NCI-H187 (cell line): ENCODE measurements at regions not wholly inside any gene's neighbourhood (a gene's known extent, or its start where the extent isn't known, plus 50 kb on each side); places are given as distances from the start of the nearest gene placed in this dataset.
A peak's percentile ranks its signal among the peaks of the same experiment; 100 is the strongest.

Experiments used
- DNase-seq, 2 experiments: peaks; one replicate each; lab custom pipeline; 2025; lab: John Stamatoyannopoulos, UW

DNA sequence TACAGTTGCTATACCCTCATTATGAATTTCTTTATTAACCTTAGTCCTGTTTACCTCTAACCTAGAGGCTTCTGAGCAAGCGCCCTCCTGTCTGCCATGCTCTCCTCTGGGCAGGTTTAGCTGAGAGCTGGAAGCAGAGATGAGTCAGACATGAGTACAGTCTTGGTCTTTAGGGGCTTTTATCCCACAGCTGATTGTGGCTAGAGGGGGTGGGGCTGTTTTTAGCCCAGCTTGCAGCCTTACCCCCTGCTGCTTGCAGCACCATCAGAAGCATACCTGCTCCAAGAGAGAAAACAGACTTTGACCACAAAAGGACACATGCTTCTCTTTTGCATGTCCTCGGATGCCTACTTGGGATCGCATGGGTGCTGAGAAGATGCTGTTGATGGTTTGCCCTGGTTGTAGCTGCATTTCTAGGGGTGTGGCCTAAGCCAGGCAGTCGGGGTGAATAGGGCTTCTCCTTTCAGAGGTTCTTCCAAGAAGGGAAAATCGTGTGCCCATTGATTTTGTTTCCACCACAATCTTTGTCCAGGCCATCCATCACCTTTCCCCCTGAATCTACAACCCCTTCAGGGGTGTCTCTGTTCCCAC, 115.0 kb upstream of the LGALSL start:
- DNase-seq, result peak; percentile 29 to 62

DNA sequence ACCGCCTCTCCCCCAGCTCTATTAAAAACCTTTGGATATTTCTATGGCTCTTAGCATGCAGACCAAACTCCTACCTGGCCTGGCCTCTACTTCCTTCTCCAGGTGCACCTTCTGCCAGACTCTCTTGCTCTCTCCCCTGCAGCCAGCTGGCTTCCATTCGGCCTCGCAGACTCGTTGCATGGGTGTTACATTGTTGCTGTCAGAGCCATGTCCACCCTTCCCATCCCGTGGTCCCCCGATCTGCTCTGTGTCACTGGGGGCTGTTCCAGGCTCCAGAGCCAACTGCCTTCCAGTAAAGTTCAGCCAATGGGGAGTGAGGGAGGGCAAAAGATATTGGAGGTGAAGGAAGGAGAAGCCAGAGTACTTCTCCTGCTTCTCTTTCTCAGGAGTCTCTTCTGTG, 112.5 kb upstream of the LGALSL start:
- no peak for DNase-seq

DNA sequence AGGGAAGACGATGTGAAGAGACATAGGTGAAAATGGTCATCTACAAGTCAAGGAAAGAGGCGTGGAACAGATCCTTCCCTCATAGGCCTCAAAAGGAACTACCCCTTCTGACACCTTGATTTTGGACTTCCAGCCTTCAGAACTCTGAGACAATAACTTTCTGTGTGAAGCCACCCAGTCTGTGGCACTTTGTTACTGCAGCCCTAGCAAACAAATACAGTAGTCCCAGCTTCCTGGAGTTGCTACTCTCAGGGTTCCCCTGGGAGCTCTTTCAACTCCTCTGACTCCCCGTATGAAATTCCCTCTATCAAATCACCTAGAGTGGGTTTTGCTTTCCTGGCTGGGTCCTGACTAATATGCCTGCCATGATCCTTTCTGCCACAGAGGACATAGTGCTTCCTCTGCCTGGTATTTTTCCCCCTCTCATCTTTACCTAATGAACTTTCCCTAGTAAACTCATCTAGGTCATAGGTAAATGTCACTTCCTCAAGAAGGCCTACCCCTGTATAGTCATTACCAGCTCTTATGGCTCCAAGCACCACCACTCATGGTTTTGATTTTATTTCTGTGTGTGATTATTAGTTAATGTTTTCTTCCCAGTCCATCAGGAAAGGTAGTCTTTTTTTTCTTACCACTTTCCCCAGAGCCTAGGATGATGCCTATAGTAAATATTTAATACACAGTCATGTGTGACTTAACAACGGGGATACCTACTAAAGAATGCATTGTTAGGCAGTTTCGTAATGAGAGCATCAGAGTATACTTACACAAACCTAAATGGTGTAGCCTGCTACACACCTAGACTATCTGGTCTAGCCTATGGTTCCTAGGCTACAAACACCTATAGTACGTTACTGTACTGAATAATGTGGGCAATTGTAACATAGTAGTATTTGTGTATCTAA, 111.5 kb upstream of the LGALSL start:
- DNase-seq, result no peak

DNA sequence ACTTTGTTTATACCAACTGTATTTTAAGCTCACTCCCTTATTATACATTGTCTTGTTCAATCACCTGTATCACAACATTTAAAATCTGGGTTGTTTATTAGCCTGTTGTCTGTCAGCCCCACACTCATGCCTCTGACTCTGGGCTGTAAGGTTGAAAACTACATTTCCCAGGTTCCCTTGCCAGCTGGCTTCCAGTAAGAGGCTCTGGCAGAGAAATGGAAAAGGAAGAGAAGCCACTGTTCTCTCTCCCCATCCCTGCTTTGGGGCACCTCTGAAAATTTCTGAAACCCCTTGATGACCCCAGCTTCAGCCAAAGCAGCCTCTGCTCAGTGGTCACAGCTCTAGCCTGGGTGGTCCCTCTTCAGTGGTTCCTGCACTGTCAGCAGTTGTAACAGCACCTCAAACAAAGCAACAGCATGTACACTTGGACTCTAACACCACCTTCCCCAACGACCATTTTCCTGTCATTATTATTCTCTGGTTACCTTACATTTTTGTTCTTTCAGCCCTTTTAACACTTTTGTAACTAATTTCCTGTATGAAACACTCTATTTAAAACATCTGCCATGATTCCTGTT, 108.9 kb upstream of the LGALSL start:
- DNase-seq, result no peak

DNA sequence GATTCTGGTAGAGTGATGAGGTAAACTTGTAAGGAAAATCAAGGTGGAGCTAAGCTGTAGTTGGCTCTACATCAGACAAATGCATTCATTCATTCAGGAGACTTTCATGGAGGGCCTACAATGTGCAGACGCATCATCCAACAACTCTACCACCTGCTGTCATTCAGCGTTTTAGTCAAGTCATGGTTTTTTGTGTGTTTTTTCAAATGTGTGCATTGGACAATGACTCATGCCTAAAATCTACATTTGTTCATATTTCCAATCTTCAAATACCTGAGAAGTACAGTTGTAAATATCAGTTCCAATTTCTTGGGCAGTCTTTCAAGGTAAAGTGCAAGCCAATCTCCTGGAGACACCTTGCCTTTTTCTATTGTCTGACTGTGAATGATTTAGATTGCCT, 108.0 kb upstream of the LGALSL start:
- DNase-seq, result no peak

DNA sequence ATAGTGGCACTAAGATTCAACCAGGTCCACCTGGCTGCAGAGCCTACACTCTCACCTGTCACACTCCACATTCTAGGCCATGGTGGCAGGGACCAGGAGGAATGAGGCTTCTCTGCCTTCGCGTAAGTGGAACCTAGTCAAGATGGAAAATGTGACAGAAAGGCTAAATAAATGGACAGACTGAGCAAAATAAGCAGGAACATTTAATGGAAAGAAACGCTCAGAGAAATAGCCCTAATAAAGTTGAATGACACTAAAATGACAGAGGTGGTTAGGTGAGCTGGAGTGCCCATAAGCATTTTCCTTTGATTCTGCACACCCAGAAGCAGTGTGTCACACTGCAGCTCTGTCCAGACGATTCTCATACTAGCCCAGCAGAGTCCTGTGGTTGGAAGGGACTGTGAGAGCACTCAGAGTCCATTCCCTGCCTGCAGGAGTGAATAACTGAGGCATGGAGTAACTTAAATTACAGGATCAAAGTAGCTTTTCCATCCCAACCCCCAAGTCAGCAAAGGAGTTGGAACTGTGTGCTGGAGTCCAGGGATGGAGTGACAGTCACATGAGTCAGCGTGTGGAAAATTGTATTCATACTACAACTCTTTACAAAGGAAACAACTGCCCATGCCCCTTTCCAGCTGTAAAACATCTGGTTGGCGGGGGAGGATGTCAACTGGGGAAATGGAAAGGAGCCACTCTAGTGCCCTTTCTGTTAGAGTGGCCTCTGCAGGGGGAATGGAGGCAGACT, 105.4 kb upstream of the LGALSL start:
- DNase-seq, result no peak

DNA sequence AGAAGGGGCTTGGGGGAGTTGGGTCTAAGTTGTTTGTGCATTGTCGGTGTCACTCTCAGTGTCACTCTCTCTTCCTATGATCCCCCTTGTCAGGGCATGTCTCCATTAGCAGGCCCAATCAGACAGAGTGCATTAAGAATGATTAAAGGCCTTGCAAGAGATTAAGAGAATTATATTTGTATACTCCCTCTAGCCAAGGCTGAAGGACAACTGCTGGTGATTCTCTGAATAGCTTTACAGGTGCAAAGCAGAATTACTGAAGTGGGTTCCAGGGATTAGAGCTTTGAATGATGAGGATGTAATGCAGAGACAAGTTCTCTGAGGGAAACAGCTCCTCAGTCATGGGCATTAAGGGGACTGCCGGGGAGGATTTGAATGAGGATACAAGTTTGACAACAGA, 104.8 kb upstream of the LGALSL start:
- DNase-seq, result no peak

DNA sequence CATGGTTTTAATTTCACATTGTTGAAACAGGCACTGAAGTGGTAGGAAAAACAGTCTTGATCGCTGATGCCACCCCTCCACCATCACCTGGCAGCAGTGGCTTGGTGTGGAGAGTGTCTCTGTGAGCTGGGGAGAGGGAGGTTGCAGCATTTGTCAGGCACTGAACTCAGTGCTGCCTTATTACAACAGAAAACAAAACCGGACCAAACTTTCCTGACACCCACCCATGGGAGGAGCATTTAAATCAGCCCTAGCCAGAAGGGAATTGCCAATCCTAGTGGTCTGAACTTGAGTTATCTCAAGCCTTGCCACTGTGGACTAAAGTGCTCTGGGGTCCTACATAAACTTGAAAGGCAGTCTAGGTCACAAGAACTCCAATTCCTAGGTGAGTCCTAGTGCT, 103.0 kb upstream of the LGALSL start:
- DNase-seq, result no peak

DNA sequence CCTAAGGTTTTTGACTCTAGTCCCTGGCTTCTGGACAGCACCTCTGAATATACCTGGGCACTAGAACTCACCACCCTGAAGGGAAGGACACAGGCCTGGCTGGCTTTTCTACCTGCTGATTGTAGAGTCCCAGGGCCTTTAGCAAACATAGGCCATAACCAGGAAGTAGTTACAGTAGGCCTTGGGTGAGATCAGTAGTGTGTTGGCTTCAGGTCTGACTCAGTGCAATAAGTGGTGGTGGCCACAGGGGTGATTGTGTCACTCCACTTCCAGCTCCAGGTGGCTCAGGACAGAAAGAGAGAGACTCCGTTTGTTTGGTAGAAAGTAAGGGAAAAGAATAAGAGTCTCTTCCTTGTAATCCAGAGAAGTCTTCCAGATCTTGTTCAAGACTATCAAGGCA, 101.7 kb upstream of the LGALSL start:
- DNase-seq, result no peak

DNA sequence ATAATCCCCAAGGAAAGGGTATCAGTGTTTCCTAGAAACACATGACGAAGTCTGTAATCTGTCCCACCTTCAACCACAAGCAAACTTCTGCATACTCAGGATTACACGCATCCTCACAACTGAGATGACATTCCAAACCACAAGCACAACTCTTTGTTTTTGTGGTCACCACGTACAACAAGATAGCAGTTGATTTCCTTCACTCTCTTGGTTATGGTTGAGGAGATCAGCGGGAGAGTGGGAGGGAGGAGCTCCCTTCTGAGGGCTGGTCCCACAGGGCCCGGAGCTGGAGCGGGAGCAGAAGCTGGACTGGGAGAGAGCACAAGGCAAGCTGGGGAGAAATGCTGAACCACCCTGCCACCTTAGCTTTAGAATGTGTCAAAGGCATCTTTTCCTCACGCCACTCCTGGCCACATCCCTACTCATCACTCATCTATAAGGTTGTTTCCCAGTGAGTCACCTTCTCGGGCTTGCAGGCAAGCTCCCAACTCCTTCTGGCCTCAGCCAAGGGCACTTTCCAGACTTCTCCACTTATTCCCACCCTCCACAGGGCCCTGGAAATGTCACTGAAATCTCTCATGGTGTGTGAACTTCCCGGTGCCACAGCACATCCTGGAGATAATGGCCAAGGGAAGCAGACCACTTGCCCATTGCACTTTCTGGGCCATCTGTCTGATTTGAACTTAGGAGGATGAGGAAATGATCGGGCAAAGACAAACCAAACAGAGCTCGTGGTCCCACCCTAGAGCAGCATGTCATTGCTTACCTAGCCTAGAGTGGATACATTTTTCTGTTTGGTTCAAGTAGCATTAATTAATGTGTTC, 98.9 kb upstream of the LGALSL start:
- peak in 1 of 2 experiments; percentile 43 for DNase-seq

DNA sequence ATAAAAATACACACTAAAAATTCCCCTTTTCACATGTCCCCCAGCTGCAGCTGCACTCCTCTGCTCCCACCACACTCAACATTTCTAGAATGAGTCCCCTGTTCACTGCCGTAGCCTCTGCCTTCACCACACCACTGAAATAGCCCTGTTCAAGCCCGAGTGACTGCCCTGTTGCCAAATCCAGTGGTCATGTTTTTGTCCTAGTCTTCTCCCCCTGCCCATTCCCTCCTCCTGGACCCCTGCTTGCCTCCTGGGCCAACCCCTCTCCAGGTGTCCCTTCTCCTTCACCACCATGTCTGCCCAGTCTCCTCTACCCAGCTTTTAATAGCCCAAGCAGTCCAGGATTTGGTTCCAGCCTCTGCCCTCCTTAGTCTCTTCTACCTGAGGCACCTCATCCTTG, 97.1 kb upstream of the LGALSL start:
- DNase-seq, result no peak

DNA sequence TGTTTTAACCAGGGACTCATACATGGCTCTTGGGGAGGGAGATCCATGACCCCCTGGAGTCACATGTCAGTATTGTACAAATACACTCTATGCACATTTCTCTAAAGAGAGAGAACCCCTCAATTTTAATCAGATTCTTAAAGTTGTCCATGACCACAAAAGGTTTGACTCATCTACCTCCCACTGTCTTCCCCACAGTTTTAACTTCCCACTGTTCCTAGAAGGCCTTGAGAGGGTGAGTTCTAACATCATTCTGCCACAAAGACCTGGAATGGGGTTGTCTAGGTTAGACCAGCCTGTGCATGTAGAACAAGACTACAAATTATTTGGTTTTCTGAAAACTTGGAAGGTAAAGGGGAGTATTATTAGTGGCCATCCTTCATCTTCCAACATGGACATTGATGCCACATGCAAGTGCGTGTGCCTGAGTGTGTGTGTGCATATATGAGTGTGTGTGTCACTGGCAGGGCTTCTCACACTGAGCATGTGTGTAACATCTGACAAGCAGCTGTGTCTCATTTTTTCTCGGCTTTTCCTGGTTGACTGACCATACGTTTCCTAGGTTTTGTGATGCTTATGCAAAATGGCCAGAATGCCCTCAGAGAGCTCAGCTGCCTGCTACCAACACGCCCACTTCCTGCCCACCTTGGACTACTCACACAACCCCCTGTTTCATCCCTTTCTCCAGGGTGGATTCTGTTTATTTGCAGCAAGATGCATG, 94.6 kb upstream of the LGALSL start:
- no peak for DNase-seq

DNA sequence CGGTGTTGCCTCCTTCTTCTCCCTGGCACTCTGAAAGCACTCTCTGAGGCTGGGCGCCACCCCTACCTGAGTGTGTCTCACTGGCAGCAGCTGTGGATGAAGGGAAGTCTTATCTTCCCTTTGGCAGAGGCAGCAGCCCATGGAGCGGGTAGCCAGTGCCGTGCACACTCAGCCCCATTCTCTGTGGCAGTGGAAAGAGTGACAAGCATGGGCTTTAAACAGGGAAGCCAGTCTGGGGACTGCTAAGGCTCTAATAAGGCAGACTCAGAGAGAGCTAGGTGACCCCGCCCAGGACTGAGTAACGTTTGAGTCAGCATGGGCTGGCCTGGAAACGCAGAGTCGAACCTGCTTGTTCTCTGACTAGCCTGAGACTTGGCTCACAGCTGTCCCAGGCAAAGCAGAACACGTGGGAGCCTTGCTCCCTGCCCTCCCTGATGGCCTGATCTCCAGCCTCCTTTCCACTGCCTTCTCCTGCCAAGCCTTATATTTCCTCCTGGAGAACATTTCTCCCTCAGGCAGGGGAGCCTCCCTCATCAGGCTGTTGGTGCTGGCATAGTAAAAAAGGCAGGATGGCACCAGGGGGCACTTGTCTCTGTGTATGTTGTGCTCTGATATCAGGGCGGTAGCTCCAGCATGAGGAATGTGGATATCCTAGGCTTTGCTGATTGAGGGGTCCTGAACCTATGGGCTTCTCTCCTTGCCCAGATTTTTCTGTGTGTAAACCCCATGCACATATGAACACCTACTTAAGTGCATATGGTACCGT, 93.9 kb upstream of the LGALSL start:
- no peak for DNase-seq

DNA sequence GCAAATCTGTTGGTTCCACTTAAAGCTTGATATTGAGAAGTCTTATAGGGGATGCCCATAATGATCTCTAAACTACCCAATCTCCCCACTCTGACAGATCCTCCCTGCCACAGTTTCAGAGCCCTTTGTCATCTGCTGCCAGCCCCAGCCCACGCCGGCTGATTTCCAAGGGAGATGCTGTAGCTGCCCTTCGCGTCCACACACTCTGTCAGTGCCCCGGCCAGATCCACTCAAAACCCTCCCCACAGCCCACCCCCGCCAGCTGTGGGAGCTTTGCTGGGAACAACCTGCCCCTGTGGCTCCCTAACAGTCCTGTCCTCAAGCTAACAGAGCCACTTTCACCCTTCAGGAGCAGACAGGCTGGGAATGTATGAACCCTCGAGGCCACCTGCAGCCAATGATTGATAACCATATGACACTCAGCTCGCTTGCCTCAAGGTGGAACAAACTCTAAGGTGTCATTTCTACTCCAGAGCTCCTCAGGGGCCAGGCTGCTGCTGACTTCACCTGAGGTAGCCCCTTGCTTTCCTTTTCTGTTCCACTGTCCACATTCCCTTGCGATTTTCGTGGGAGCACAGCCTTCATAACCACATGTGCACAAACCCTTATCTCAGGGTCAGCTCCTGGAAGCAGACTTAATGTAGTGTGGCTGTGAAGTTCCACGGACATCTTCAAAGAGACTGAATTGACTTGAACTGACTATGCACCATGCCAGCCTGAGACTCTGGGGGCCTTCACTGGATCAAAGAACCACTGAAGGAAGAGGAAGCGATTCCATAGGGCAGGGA, 92.6 kb upstream of the LGALSL start:
- no peak for DNase-seq

DNA sequence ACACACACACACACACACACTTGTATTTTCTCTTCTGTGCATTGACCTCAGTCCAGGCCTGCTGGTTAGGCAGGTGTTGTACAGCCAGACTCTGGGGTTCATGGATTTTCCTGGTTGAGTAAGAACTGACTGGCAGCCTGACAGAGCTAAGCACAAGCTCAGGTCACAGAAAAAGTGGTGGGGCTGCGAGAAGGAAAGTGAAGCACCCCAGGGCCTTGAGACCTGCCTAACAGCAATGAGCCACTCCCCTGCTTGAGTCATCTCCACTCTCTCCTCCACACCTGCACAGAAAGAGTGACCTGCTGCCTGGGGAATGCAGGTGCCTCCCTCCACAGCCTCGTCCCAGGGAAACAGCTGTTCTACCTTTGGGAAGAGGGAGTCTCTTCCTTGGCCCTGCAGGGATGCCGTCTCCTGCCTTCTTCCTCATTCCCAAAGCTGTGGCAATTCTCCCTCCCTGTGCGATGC, 91.4 kb upstream of the LGALSL start:
- DNase-seq, result no peak

DNA sequence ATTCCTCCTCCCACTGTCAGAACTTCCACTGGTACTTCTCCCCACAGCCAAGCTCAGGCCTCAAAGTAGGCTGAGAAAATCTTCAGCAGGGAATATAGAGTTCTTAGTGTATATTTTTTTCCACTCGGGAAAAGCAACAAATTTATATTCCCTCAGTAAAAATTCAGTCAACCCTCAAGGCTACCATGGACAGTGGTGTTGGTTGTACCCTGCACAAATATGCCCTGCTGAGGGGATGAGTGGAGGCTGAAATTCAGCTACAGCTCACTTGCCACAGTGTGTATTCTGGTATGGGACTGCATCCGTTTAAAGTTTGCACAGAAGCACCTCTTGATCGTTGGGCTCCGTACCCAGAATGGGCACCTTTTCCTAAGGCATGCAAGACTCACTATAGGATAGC, 90.8 kb upstream of the LGALSL start:
- DNase-seq, result no peak

DNA sequence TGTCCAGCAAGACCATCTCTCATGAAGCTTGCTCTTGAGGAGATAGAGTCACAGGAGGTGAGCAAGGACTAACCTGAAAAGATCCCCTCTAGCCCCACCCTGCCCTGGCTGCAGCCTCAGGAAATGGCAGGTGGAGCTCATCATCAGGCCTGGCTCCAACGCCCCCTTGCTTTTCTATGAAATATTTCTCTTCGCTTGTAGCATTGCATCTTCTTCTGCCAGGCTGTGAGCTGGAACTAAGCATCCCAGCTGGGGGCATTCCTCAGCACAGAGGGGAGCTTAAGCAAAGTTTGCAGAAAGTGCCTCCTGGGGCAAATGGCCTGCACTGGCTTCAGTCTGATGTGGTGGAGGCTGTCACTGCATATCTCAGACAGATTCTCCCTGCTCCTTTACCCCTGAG, 90.1 kb upstream of the LGALSL start:
- no peak for DNase-seq

DNA sequence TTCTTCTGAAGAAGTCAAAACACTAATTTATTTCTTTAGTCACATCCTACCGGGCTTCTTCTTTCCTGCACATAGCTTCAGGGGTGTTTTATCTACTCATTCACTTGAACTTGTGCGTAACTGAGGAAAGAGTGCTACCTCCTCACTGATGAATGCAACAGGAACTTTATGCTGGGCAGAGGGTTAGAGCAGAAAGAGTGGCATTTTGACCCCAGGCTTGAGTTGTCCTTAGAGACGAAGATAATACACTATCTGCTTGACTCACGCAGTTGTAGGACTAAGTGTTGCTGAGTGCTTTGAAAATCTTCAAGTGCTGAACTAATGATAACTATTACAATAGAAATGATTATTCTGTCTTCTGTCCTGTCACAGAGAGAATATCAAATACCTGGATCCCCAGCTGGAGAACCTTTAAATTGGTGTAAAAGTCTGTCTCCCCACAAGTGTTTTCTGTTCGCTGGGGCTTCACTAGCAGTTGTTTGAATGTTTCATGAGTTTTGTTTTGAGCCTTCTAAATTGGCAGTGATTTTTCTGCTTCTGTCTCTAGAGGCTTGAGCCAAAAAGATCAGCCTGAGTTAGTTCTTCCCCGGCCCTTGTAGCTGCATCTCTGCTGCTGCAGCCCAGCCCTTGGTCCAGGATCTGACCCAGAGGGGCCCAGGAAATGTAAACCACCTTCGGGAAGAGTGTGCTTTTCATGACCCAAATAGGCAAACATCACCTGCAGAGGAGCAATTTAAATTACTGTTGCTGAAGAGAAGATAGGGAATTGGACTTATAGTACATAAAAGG, 86.3 kb upstream of the LGALSL start:
- DNase-seq, result no peak

DNA sequence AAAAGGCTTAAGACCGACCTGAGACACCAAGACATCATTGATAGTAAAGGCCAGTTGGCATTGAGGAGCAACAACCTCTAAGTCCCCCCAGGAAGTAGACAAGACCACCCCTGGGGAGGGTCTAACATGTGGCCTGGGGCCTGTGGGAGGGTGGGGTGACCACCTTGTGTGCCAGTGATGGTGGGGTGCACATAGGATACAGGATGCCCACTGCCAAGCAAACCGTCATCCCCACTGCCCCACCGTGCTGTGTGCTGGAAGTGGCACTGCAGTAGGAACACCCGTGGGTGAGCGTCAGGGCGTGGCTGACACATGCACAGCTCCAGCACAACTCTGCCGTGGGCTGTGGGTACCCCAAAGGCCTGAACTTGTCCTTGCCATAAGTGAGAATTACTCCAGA, 84.3 kb upstream of the LGALSL start:
- no peak for DNase-seq
